HepG2 (cell line): ENCODE measurements at regions not wholly inside any gene's neighbourhood (a gene's known extent, or its start where the extent isn't known, plus 50 kb on each side); places are given as distances from the start of the nearest gene placed in this dataset.

Source experiments
- ATAC-seq: fragments of 200-7000 bp; cut with Tn5 transposase; 3 replicates; pipeline ENCODE4 v1.9.1; 2020; ENCODE audit warnings: mild to moderate bottlenecking, moderate library complexity
- BruUV-seq: library from RNA; stranded (reverse); fragments of 400-500 nt; replicated peaks from 2 replicates; lab custom pipeline; 2021; lab: Mats Ljungman, UMichigan
- CTCF ChIA-PET: fragments of 300-600 bp; formaldehyde crosslinking; extraction: SDS; loops from one replicate; lab custom pipeline; 2021; ENCODE audit warnings: low total read pairs, inconsistent platforms, low intra/inter-chr PET ratio; lab: Yijun Ruan, JAX
- POLR2A ChIA-PET: fragments of 350-600 bp; sonication (Branson Sonifier 250); formaldehyde crosslinking; loops from one replicate; lab custom pipeline; 2020; ENCODE audit warnings: antibody characterized with exemption, inconsistent platforms; lab: Yijun Ruan, JAX
- DNase-seq: peaks from one replicate; pipeline ENCODE4 v3.0.0-alpha.2; 2015; ENCODE audit warnings: low spot score
- FAIRE-seq: peaks from 3 replicates; lab custom pipeline; 2011; peaks lifted over from hg19 to GRCh38; lab: Jason Lieb, UNC
- H2AFZ ChIP-seq: one replicate; pipeline ENCODE4 v1.6.1; 2011; ENCODE audit warnings: low read length, inconsistent platforms
- H3K27ac ChIP-seq: fragments of 300-600 bp; 3 replicates; pipeline ENCODE4 v1.8.0; 2011; ENCODE audit warnings: mixed run types, mild to moderate bottlenecking, mixed read lengths, low read length, inconsistent platforms; ENCODE audit not compliant: insufficient read depth; ENCODE audit errors: extremely low read length
- H3K27me3 ChIP-seq, 2 experiments: fragments of 200-600 bp in 1 of 2; 2 replicates in 1 of 2; 3 replicates in 1 of 2; pipeline versions ENCODE4 v1.6.0 to v1.8.0; 2011; ENCODE audit warnings: low read length in 2 of 2, mild to moderate bottlenecking in 2 of 2, moderate library complexity in 2 of 2, inconsistent platforms in 1 of 2; ENCODE audit not compliant: insufficient read depth in 2 of 2, control insufficient read depth in 1 of 2
- H3K36me3 ChIP-seq, 2 experiments: fragments of 200-600 bp in 1 of 2; replicated peaks in 1 of 2; 2 replicates in 1 of 2; 3 replicates in 1 of 2; pipeline versions ENCODE4 v1.5.1 to v1.8.0; 2011; ENCODE audit warnings: low read length in 2 of 2, inconsistent platforms in 1 of 2; ENCODE audit not compliant: insufficient read depth in 2 of 2, control insufficient read depth in 1 of 2
- H3K4me1 ChIP-seq: 2 replicates; pipeline ENCODE4 v1.5.1; 2012; ENCODE audit warnings: low read length, inconsistent platforms; ENCODE audit not compliant: insufficient read depth
- H3K4me2 ChIP-seq: 2 replicates; pipeline ENCODE4 v1.6.0; 2011; ENCODE audit warnings: low read depth, low read length, inconsistent platforms
- H3K4me3 ChIP-seq, 3 experiments: fragments of 200-600 bp in 1 of 3; sonication (generic), shearing (Covaris generic) in 1 of 3; replicated peaks in 1 of 3; 2 replicates each; pipeline ENCODE4 v1.5.1; 2011 to 2016; ENCODE audit warnings: low read length in 3 of 3, inconsistent platforms in 2 of 3, low read depth in 2 of 3, mild to moderate bottlenecking in 2 of 3, control low read depth in 1 of 3, mixed read lengths in 1 of 3; ENCODE audit not compliant: insufficient read depth in 1 of 3
- H3K79me2 ChIP-seq: one replicate; pipeline ENCODE4 v1.6.1; 2011; ENCODE audit warnings: low read length, inconsistent platforms; ENCODE audit not compliant: insufficient read depth
- H3K9ac ChIP-seq: 2 replicates; pipeline ENCODE4 v1.6.0; 2011; ENCODE audit warnings: mild to moderate bottlenecking, low read depth, low read length, inconsistent platforms; ENCODE audit not compliant: insufficient read depth
- H3K9me3 ChIP-seq: 2 replicates; pipeline ENCODE4 v1.5.1; 2012; ENCODE audit warnings: mild to moderate bottlenecking, low read length
- H4K20me1 ChIP-seq: 2 replicates; pipeline ENCODE4 v1.6.0; 2011; ENCODE audit warnings: inconsistent platforms, mild to moderate bottlenecking, low read length, moderate library complexity; ENCODE audit not compliant: insufficient read depth
- NCOA5 ChIP-seq: sonication (generic); formaldehyde crosslinking; IDR thresholded peaks from 2 replicates; pipeline ENCODE4 v1.4.0; 2020; ENCODE audit warnings: missing genetic modification reagents
- WGBS: methylation state at CpG from one replicate; pipeline ENCODE4 v1.1.6; 2017; ENCODE audit warnings: low lambda C conversion rate; 5-methylcytosine and 5-hydroxymethylcytosine counted together
- in situ Hi-C: cut with HindIII; loops from 2 replicates; pipeline ENCODE4 v1.10.0; 2017; ENCODE audit warnings: low pct_unique_long_range_greater_than_20kb; ENCODE audit not compliant: extremely low pct_ligation_motif_present
- intact Hi-C: fragments of 100-400 bp; cut with micrococcal nuclease; formaldehyde crosslinking; loops from one replicate; pipeline ENCODE4 v1.10.0; 2022; ENCODE audit not compliant: unreplicated experiment
- TF ChIP-seq, protein P1 (sequence below): sonication (generic); formaldehyde crosslinking; IDR thresholded peaks from 2 replicates; pipeline ENCODE4 v1.9.0; 2021; ENCODE audit warnings: missing genetic modification reagents, mild to moderate bottlenecking, borderline replicate concordance
- TF ChIP-seq, protein P2 (sequence below): sonication (generic); formaldehyde crosslinking; IDR thresholded peaks from 2 replicates; pipeline ENCODE4 v1.8.1; 2023; ENCODE audit warnings: missing genetic modification reagents, mild to moderate bottlenecking, borderline replicate concordance
- TF ChIP-seq, protein P3 (sequence below): sonication (generic); formaldehyde crosslinking; IDR thresholded peaks from 2 replicates; pipeline ENCODE4 v1.5.1; 2020; ENCODE audit warnings: mild to moderate bottlenecking, missing genetic modification reagents

DNA sequence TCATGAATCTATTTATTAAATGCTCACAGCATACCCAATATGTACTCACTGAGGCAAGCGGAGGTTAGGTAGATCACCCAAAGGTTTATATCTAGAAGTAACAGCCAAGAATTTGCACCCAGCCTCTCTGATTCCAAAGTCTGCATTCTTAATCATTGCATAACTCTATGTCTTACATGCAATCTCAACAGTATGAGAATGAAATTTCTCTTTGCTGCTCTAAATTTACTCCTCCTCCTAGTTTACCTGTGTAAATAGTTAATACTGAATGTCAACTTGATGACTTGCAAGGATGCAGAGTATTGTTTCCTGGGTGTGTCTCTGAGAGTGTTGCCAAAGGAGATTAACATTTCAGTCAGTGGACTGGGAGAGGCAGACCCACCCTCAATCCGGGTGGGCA is 840.6 kb downstream of the BRINP3 start:
- TF ChIP-seq, protein P1, sequence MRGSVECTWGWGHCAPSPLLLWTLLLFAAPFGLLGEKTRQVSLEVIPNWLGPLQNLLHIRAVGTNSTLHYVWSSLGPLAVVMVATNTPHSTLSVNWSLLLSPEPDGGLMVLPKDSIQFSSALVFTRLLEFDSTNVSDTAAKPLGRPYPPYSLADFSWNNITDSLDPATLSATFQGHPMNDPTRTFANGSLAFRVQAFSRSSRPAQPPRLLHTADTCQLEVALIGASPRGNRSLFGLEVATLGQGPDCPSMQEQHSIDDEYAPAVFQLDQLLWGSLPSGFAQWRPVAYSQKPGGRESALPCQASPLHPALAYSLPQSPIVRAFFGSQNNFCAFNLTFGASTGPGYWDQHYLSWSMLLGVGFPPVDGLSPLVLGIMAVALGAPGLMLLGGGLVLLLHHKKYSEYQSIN (CRISPR knock-in tag) = no peak
- no peak for TF ChIP-seq NCOA5 (CRISPR knock-in tag)
- TF ChIP-seq, protein P2, sequence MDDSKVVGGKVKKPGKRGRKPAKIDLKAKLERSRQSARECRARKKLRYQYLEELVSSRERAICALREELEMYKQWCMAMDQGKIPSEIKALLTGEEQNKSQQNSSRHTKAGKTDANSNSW (CRISPR knock-in tag) = no peak
- TF ChIP-seq, protein P3, sequence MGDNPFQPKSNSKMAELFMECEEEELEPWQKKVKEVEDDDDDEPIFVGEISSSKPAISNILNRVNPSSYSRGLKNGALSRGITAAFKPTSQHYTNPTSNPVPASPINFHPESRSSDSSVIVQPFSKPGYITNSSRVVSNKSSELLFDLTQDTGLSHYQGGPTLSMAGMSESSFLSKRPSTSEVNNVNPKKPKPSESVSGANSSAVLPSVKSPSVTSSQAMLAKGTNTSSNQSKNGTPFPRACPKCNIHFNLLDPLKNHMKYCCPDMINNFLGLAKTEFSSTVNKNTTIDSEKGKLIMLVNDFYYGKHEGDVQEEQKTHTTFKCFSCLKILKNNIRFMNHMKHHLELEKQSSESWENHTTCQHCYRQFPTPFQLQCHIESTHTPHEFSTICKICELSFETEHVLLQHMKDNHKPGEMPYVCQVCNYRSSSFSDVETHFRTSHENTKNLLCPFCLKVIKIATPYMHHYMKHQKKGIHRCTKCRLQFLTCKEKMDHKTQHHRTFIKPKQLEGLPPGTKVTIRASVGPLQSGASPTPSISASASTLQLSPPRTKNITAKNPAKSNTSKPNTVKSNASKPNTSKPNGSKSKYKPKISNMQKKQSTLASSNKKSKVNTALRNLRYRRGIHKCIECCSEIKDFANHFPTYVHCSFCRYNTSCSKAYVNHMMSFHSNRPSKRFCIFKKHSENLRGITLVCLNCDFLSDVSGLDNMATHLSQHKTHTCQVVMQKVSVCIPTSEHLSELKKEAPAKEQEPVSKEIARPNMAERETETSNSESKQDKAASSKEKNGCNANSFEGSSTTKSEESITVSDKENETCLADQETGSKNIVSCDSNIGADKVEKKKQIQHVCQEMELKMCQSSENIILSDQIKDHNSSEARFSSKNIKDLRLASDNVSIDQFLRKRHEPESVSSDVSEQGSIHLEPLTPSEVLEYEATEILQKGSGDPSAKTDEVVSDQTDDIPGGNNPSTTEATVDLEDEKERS (CRISPR knock-in tag) = no peak
- ChIA-PET POLR2A (no interaction called here), CTCF (no interaction called here)
- 35% methylated on average over 2 of the region's 2 CpGs for WGBS
- DNase-seq (no peak), ATAC-seq (no peak), FAIRE-seq (no peak)
- no peaks in the 10 kb centered on the region for H3K27me3 ChIP-seq
- H3K79me2 ChIP-seq = no peaks in the 10 kb centered on the region
- H3K4me1 ChIP-seq = no peaks in the 10 kb centered on the region
- in situ Hi-C loops (no loop called here), intact Hi-C loops (no loop called here)
- H4K20me1 ChIP-seq = no peaks in the 10 kb centered on the region
- no peak overlapping the region for H3K27ac ChIP-seq
- no peak overlapping the region for H3K4me2 ChIP-seq
- BruUV-seq = no TSS peak
- no peaks in the 10 kb centered on the region for H3K9me3 ChIP-seq
- H3K4me3 ChIP-seq = no peak overlapping the region
- H3K36me3 ChIP-seq = no peaks in the 10 kb centered on the region
- no peak overlapping the region for H3K9ac ChIP-seq
- no peak overlapping the region for H2AFZ ChIP-seq
